ENCODE measurements at regions not wholly inside any gene's neighbourhood (a gene's known extent, or its start where the extent isn't known, plus 50 kb on each side); places are given as distances from the start of the nearest gene placed in this dataset.

DNA sequence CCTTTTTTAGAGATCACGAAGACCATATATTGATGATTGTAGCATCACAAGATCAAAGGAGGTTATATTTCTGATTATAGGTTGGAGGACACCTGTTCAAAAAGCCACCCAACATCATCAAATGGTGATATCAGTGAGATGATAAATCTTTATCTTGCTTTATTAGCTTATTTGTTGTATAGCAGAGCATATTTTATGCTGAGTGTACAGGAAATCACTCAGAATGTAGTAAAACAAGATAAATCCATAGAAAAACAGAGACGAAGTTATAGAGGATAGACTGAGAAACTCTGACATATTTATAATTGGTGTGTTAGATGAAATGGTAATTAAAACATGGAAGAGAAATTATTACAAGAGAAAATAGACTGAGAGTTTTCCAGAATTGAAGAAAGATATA lies 69.8 kb upstream of the DMAC1 start:
- DNase-seq (ENCODE audit: low read depth), result no peak

- no peak for DNase-seq (ENCODE audit: low read depth)
These were observed 62.6 kb upstream of the DMAC1 start for GRCh38 chr9:7862170-7862569.

- no peak for DNase-seq (ENCODE audit: low read depth)
These were observed 61.5 kb upstream of the DMAC1 start for GRCh38 chr9:7861086-7861485.

DNA sequence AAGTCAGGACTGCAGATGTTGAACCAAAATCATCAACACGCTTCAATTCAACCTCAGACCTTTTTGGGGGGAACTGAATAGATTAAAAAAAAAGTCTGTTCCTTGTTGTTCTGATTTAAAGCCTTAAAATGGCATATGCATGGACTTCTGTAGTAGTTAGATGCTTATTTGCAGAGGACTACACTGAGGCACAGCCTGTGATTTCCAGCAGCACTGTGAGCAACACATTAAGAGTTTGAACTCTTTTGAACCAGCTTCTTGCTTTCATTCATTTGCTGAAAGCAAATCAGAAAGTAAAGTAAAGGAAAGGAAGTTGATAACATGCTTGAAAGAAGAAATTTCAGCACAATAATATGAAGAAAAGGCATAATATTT lies 60.7 kb upstream of the DMAC1 start:
- no peak for DNase-seq (ENCODE audit: low read depth)

- no peak for DNase-seq (ENCODE audit: low read depth)
These were observed 60.2 kb upstream of the DMAC1 start for GRCh38 chr9:7859701-7860334.

GRCh38 chr9:7858166-7858565 lies 58.6 kb upstream of the DMAC1 start:
- DNase-seq (ENCODE audit: low read depth), result no peak

DNA sequence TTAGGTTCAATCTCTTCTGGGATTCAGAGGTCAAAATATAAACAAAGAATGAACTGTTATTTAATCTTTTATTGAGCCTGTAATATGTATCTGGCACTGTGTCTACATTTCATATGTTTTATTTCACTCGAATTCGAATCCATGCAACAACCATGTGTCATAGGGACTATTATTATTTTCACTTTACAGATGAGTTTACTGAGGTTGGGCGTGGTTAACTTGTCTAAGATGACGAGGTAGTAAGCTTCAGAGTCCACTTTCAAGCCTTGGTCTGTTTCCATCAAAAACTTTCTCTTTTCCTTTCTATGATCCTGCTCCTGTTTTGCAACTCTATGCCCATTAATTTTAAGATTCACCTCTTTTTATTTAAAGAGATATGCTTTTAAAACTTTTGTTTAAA lies 55.2 kb upstream of the DMAC1 start:
- no peak for DNase-seq (ENCODE audit: low read depth)
